Neutrophil (primary cell): ENCODE measurements at regions not wholly inside any gene's neighbourhood (a gene's known extent, or its start where the extent isn't known, plus 50 kb on each side); places are given as distances from the start of the nearest gene placed in this dataset.

Source experiments
- H3K27ac ChIP-seq: fragments of 200-600 bp; sonication (generic); 2 replicates; pipeline ENCODE4 v1.5.1; 2016; ENCODE audit warnings: mild to moderate bottlenecking, moderate library complexity
- H3K27me3 ChIP-seq: fragments of 200-600 bp; sonication (generic); 2 replicates; pipeline ENCODE4 v1.6.0; 2016; ENCODE audit warnings: mild to moderate bottlenecking
- H3K36me3 ChIP-seq: fragments of 200-600 bp; sonication (generic); 2 replicates; pipeline ENCODE4 v1.5.1; 2017
- H3K4me1 ChIP-seq, 2 experiments: fragments of 200-600 bp in 1 of 2; sonication (generic) in 1 of 2; 1 replicate in 1 of 2; 2 replicates in 1 of 2; pipeline versions ENCODE4 v1.5.1 to v1.6.1; 2013 to 2016; ENCODE audit warnings: low read depth in 1 of 2, low read length in 1 of 2, mild to moderate bottlenecking in 1 of 2, moderate library complexity in 1 of 2; ENCODE audit not compliant: control insufficient read depth in 1 of 2, insufficient read depth in 1 of 2
- H3K4me3 ChIP-seq, 2 experiments: fragments of 200-600 bp in 1 of 2; sonication (generic) in 1 of 2; 1 replicate in 1 of 2; 2 replicates in 1 of 2; pipeline ENCODE4 v1.5.1; 2013 to 2016; ENCODE audit warnings: low read depth in 1 of 2, low read length in 1 of 2, mild to moderate bottlenecking in 1 of 2, moderate library complexity in 1 of 2
- H3K9me3 ChIP-seq: fragments of 200-600 bp; sonication (generic); 2 replicates; pipeline ENCODE4 v1.5.1; 2016
- TF ChIP-seq, protein P1 (sequence below): fragments of 200-600 bp; sonication (generic); IDR thresholded peaks from 2 replicates; pipeline ENCODE4 v1.5.1; 2016; ENCODE audit warnings: antibody characterized with exemption

DNA sequence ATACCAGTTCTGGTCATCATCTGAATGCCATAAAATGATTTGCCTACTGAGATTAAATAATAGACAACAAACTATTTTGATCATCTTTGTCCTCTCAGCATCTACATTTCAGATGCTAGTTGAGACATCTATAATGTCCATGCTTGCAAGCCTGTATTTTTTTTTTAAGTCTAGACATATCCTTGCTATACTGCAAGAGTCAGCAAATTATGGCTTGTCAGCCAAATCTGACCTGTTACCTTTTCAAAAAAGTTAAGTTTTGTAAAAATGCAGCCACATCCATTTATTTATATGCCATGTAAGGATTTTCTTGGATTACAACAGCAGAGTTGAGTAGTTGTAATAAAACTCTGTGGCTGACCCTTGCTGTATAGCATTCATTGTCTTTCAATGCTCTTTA is 1355.7 kb upstream of the FAM98A start:
- TF ChIP-seq, protein P1, sequence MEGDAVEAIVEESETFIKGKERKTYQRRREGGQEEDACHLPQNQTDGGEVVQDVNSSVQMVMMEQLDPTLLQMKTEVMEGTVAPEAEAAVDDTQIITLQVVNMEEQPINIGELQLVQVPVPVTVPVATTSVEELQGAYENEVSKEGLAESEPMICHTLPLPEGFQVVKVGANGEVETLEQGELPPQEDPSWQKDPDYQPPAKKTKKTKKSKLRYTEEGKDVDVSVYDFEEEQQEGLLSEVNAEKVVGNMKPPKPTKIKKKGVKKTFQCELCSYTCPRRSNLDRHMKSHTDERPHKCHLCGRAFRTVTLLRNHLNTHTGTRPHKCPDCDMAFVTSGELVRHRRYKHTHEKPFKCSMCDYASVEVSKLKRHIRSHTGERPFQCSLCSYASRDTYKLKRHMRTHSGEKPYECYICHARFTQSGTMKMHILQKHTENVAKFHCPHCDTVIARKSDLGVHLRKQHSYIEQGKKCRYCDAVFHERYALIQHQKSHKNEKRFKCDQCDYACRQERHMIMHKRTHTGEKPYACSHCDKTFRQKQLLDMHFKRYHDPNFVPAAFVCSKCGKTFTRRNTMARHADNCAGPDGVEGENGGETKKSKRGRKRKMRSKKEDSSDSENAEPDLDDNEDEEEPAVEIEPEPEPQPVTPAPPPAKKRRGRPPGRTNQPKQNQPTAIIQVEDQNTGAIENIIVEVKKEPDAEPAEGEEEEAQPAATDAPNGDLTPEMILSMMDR = no peak
- H3K27me3 ChIP-seq = no peaks in the 10 kb centered on the region
- no peak overlapping the region for H3K4me3 ChIP-seq
- H3K36me3 ChIP-seq = no peaks in the 10 kb centered on the region
- H3K4me1 ChIP-seq = no peaks in the 10 kb centered on the region
- H3K27ac ChIP-seq = no peak overlapping the region
- H3K9me3 ChIP-seq = no peaks in the 10 kb centered on the region

DNA sequence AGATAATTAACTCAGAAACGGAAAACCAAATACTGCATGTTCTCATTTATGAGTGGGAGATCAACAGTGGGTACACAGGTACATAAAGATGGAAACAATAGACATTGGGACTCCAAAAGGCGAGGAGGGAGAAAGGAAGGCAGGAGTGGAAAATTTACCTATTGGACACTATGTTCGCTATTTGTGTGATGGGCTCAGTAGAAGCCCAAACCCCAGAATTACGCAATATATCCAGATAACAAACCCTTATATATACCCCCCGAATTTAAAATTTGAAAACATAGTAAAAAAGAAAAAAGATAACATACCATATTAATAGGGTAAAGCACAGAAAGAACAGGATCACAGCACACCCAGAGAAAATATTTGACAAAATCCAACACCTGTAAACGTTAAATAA is 1351.7 kb upstream of the FAM98A start:
- no peaks in the 10 kb centered on the region for H3K9me3 ChIP-seq
- no peaks in the 10 kb centered on the region for H3K27me3 ChIP-seq
- TF ChIP-seq, protein P1 = no peak
- no peak overlapping the region for H3K4me3 ChIP-seq
- no peaks in the 10 kb centered on the region for H3K4me1 ChIP-seq
- H3K27ac ChIP-seq = no peak overlapping the region
- no peaks in the 10 kb centered on the region for H3K36me3 ChIP-seq

DNA sequence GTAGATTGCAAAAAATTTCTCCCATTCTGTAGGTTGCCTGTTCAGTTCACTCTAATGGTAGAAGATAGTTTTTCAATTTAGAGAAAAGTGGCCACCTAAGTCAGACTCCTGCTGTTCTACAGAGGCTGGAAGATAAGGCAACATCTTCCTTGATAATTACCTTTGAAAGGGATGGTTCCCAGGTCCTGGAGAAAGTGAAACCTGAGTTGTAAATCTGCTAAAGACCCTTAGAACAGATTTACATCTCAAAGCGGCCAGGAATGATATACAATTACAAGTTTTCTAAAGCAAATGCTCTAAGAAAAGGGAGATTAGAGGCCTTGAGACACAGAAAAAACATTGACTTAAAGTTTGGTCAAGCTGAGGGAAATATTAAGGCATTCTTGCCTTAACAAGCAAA is 1350.2 kb upstream of the FAM98A start:
- Histone ChIP-seq H3K4me3 (no peak overlapping the region), H3K27me3 (no peaks in the 10 kb centered on the region), H3K4me1 (no peaks in the 10 kb centered on the region), H3K27ac (no peak overlapping the region), H3K9me3 (no peaks in the 10 kb centered on the region), H3K36me3 (no peaks in the 10 kb centered on the region)
- TF ChIP-seq, protein P1 = no peak

DNA sequence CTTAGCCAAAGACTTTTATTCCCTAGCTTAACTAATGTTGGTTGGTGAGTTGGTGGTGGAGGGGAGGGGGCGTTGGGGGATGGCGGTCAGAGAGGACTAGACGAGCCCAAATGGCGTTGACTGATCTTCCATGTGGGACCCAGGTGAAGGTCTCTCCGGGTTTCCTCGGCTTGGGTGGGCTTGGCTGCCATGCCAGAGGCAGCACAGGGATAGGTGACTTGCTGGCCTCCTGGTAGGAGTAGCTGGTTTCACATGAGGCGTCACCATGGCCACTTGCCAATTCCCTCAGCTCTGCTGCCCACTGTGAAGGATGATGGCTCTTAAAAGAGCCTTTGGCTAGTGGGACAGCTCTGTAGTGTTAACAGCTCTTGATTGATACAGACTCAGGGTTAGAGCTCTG is 1337.0 kb upstream of the FAM98A start:
- H3K9me3 ChIP-seq = no peaks in the 10 kb centered on the region
- H3K27me3 ChIP-seq = no peaks in the 10 kb centered on the region
- H3K4me1 ChIP-seq = no peaks in the 10 kb centered on the region
- TF ChIP-seq, protein P1 = no peak
- no peak overlapping the region for H3K4me3 ChIP-seq
- no peaks in the 10 kb centered on the region for H3K36me3 ChIP-seq
- H3K27ac ChIP-seq = no peak overlapping the region

DNA sequence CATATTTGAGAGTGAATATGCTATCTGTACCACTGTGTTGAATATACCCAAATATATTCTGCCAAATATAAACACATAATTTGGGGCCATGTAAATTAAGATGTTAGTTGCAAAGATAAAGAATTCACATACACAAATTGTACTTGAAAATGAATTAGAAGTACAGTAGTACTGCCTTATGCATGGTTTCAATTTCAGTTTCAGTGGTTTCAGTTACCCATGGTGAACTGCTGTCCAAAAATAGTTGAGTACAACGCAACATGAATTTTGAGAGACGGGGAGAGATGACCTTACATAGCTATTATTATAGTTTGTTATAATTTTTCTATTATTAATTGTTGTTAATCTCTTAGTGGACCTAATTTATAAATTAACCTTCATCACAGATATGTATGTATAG is 1313.0 kb upstream of the FAM98A start:
- no peak overlapping the region for H3K27ac ChIP-seq
- H3K36me3 ChIP-seq = no peaks in the 10 kb centered on the region
- H3K27me3 ChIP-seq = no peaks in the 10 kb centered on the region
- H3K9me3 ChIP-seq = no peaks in the 10 kb centered on the region
- TF ChIP-seq, protein P1 = no peak
- no peak overlapping the region for H3K4me3 ChIP-seq
- no peaks in the 10 kb centered on the region for H3K4me1 ChIP-seq

DNA sequence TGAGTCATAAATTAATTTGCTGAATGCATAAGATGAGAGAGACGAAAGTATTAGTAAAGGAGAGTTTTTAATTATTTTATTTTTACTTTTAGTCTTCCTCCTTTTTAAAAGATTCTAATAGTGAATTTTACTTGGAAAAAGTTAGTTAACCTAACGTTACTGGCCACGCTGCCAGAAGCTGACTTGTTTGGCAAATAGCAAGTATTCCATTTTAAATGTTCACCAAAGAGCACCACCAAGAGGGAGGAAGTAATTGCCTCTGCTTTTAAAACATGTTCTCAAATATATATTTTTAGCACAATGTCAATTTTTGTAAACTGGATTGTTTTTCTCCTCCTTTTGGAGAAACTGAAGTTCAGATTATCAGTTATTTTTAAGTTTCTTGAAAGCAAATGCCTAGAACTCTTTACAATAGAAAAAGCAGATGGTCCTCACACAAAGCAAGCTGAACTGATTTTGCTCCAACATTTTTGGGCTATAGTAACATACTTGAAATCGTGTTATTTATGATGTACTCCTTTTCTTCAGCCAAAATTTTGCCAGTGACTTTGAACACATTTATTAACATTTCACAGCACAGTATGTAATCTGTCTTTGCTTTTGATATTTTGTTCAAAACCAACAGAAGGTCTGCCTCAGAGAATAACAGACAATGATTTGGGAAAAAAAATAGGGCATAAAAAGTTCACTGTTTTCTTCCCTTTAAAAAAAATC is 1311.0 kb upstream of the FAM98A start:
- H3K27me3 ChIP-seq = no peaks in the 10 kb centered on the region
- no peak overlapping the region for H3K4me3 ChIP-seq
- no peaks in the 10 kb centered on the region for H3K9me3 ChIP-seq
- H3K27ac ChIP-seq = no peak overlapping the region
- no peaks in the 10 kb centered on the region for H3K36me3 ChIP-seq
- no peaks in the 10 kb centered on the region for H3K4me1 ChIP-seq
- TF ChIP-seq, protein P1 = no peak
